ENCODE measurements at regions not wholly inside any gene's neighbourhood (a gene's known extent, or its start where the extent isn't known, plus 50 kb on each side); places are given as distances from the start of the nearest gene placed in this dataset.

GRCh38 chr18:7369006-7369405, 138.1 kb downstream of the LRRC30 start:
- TF ChIP-seq CTCF (conservative IDR thresholded peaks at IDR 0.05): no peak
- no peak for TF ChIP-seq EZH2 (IDR thresholded peaks at IDR 0.05; ENCODE audit: low read depth)

Measured in PC-9 (cell line).